ENCODE measurements at regions not wholly inside any gene's neighbourhood (a gene's known extent, or its start where the extent isn't known, plus 50 kb on each side); places are given as distances from the start of the nearest gene placed in this dataset.

DNA sequence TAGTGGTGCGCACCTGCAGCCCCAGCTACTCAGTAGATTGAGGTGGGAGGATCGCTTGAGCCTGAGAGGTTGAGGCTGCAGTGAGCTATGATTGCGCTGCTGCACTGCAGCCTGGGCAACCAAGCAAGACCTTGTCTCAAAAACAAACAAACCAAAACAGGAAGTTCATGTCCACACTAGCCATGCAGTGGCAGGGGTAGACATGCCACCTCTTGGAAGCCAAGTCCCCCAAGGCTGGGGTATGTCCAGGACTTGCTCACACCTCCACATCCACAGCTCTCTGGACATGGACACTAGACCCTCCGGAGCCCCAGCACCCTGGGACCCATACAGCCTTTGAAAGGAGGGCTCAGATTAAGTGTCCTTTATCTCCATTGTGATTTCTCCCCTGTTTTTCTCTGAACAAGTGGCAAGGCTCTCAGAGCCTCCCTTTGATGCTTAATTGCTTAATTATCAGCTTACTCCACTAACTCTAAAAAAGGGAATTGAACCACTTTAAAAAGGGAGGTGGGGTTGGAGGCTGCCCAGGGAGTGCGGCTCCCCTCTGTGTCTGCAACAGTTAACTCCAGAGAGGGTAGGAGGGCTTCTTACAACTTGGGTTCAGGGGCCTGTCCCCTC lies 424.6 kb upstream of the C16orf82 start:
- Histone ChIP-seq H3K36me3 (replicated peaks; ENCODE audit: low read depth, low read length) (no peaks in the 10 kb centered on the region), H3K4me1 (ENCODE audit: low read length) (no peaks in the 10 kb centered on the region), H4K20me1 (ENCODE audit: insufficient read depth, low read length) (no peaks in the 10 kb centered on the region), H2AFZ (ENCODE audit: low read depth, low read length) (no peak overlapping the region), H3K9ac (ENCODE audit: low read length) (no peak overlapping the region), H3K4me2 (ENCODE audit: low read length) (no peak overlapping the region), H3K27me3 (ENCODE audit: low read depth, low read length) (no peaks in the 10 kb centered on the region), H3K4me3 (ENCODE audit: low read length) (no peak overlapping the region), H3K27ac (ENCODE audit: low read length) (no peak overlapping the region), H3K79me2 (ENCODE audit: low read length) (no peaks in the 10 kb centered on the region), H3K9me3 (ENCODE audit: insufficient read depth, low read length) (no peaks in the 10 kb centered on the region)
- TF ChIP-seq, protein P1, sequence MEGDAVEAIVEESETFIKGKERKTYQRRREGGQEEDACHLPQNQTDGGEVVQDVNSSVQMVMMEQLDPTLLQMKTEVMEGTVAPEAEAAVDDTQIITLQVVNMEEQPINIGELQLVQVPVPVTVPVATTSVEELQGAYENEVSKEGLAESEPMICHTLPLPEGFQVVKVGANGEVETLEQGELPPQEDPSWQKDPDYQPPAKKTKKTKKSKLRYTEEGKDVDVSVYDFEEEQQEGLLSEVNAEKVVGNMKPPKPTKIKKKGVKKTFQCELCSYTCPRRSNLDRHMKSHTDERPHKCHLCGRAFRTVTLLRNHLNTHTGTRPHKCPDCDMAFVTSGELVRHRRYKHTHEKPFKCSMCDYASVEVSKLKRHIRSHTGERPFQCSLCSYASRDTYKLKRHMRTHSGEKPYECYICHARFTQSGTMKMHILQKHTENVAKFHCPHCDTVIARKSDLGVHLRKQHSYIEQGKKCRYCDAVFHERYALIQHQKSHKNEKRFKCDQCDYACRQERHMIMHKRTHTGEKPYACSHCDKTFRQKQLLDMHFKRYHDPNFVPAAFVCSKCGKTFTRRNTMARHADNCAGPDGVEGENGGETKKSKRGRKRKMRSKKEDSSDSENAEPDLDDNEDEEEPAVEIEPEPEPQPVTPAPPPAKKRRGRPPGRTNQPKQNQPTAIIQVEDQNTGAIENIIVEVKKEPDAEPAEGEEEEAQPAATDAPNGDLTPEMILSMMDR (IDR thresholded peaks at IDR 0.05; ENCODE audit: low read depth, low read length), result no peak

DNA sequence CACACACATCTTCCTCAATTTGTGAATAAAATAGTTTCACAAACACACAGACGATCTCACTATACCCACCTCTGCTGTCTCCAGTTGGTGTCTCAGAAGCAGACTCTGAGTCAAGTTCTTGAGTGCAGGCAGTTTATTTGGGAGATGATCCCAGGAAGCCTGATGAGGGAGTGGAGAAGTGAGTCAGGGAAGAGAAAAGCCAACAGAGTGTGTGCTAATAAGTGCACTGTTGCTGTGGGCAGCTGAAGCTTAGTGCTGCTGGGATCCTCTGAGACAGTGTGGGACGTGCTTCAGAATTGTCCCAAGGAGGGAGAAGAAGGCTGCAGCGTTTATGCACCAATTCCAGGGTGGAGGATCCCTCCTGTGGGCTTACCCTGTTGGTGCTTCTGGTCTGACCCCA lies 423.2 kb upstream of the C16orf82 start:
- Histone ChIP-seq H3K4me2 (ENCODE audit: low read length) (no peak overlapping the region), H3K4me3 (ENCODE audit: low read length) (no peak overlapping the region), H3K9me3 (ENCODE audit: insufficient read depth, low read length) (no peaks in the 10 kb centered on the region), H3K79me2 (ENCODE audit: low read length) (no peaks in the 10 kb centered on the region), H3K36me3 (replicated peaks; ENCODE audit: low read depth, low read length) (no peaks in the 10 kb centered on the region), H4K20me1 (ENCODE audit: insufficient read depth, low read length) (no peaks in the 10 kb centered on the region), H2AFZ (ENCODE audit: low read depth, low read length) (no peak overlapping the region), H3K9ac (ENCODE audit: low read length) (no peak overlapping the region), H3K4me1 (ENCODE audit: low read length) (no peaks in the 10 kb centered on the region), H3K27ac (ENCODE audit: low read length) (no peak overlapping the region), H3K27me3 (ENCODE audit: low read depth, low read length) (no peaks in the 10 kb centered on the region)
- TF ChIP-seq, protein P1 (IDR thresholded peaks at IDR 0.05; ENCODE audit: low read depth, low read length), result no peak
- TF ChIP-seq EZH2phosphoT487 (IDR thresholded peaks at IDR 0.05; ENCODE audit: low read depth), result no peak

DNA sequence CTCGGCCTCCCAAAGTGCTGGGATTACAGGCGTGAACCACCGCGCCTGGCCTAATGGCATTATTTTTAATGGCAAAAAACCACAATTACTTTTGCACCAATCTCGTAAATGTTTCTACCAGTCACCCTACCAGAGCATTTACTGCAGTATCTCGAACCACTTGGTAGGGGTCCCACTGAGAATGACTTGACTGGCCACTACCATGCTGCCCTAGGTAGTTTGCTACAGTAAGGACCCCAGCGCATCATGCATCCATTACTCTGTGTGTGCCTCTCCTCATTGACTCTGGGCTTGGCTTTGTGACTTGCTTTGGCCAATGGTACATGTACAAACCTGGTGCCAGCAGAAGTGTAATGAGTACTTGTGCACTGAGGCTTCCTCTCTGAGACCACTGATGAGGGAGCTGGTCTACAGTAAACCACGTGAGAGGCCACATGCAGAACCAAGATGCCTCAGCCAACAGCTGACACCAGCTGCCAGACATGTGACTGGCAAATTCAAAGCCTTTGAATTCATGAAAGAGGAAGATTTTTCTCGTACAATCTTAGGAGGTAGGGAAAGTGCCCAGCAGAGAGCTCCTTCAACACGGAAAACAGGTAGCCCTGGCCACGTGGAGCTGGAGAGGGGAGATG lies 421.7 kb upstream of the C16orf82 start:
- no peaks in the 10 kb centered on the region for H4K20me1 ChIP-seq (ENCODE audit: insufficient read depth, low read length)
- TF ChIP-seq, protein P1 (IDR thresholded peaks at IDR 0.05; ENCODE audit: low read depth, low read length), result no peak
- TF ChIP-seq EZH2phosphoT487 (IDR thresholded peaks at IDR 0.05; ENCODE audit: low read depth), result no peak
- no peak overlapping the region for H3K4me3 ChIP-seq (ENCODE audit: low read length)
- H3K9me3 ChIP-seq (ENCODE audit: insufficient read depth, low read length), result no peaks in the 10 kb centered on the region
- no peak overlapping the region for H3K4me2 ChIP-seq (ENCODE audit: low read length)
- no peaks in the 10 kb centered on the region for H3K27me3 ChIP-seq (ENCODE audit: low read depth, low read length)
- no peak overlapping the region for H3K9ac ChIP-seq (ENCODE audit: low read length)
- no peak overlapping the region for H2AFZ ChIP-seq (ENCODE audit: low read depth, low read length)
- no peaks in the 10 kb centered on the region for H3K79me2 ChIP-seq (ENCODE audit: low read length)
- H3K4me1 ChIP-seq (ENCODE audit: low read length), result no peaks in the 10 kb centered on the region
- no peak overlapping the region for H3K27ac ChIP-seq (ENCODE audit: low read length)
- H3K36me3 ChIP-seq (replicated peaks; ENCODE audit: low read depth, low read length), result no peaks in the 10 kb centered on the region

DNA sequence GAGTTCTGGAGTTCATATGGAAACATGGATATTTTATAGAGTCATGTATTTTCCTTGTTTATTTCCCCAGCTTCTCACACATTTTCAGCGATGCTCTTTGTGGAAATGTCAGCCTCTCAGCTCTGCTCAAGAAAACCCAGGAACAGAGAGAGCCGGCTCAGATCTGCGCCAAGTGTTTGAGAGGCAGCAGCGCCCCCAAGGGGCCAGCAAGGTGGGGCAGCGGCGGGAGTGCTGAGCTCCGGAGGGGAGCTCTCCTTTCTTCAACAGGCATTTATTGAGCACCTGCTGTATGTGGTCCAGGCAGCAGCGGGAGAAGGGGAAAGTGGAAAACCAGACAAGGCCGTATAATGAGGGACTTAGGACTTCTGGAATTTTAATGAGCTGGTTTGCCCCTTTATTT lies 421.1 kb upstream of the C16orf82 start:
- Histone ChIP-seq H3K4me1 (ENCODE audit: low read length) (no peaks in the 10 kb centered on the region), H3K9ac (ENCODE audit: low read length) (no peak overlapping the region), H2AFZ (ENCODE audit: low read depth, low read length) (no peak overlapping the region), H3K36me3 (replicated peaks; ENCODE audit: low read depth, low read length) (no peaks in the 10 kb centered on the region), H3K4me3 (ENCODE audit: low read length) (no peak overlapping the region), H3K79me2 (ENCODE audit: low read length) (no peaks in the 10 kb centered on the region), H3K4me2 (ENCODE audit: low read length) (no peak overlapping the region), H4K20me1 (ENCODE audit: insufficient read depth, low read length) (no peaks in the 10 kb centered on the region), H3K9me3 (ENCODE audit: insufficient read depth, low read length) (no peaks in the 10 kb centered on the region), H3K27me3 (ENCODE audit: low read depth, low read length) (no peaks in the 10 kb centered on the region), H3K27ac (ENCODE audit: low read length) (no peak overlapping the region)
- TF ChIP-seq EZH2phosphoT487 (IDR thresholded peaks at IDR 0.05; ENCODE audit: low read depth), result no peak
- TF ChIP-seq, protein P1 (IDR thresholded peaks at IDR 0.05; ENCODE audit: low read depth, low read length), result peak; percentile 57

Data from OCI-LY3 (cell line).